ENCODE measurements at regions not wholly inside any gene's neighbourhood (a gene's known extent, or its start where the extent isn't known, plus 50 kb on each side); places are given as distances from the start of the nearest gene placed in this dataset.

DNA sequence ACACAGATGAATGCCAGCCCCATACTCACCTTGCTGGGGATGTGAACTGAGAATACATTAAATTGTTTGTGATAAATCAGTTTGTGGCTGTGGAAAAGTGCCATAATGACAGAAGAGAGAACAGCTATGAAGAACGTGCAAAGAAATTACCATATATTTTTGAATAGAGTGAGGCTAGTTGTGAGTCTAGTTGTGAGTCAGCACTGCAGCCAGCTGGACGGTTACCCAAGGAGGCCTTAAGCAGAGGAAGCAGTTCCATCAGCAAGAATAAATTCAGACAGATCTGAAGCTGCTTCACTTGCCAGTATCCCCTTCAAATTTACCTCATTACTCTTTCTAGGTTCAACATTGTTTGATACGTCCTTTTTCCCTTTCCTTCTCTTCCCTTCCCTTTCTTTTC is 446.0 kb downstream of the MTRR start:
- no peaks in the 10 kb centered on the region for H3K4me1 ChIP-seq
- H3K27ac ChIP-seq, result no peak overlapping the region
- no peaks in the 10 kb centered on the region for H3K27me3 Mint-ChIP-seq (ENCODE audit: insufficient read depth, low read depth)
- H4K20me1 ChIP-seq (ENCODE audit: low read depth), result no peaks in the 10 kb centered on the region
- no peaks in the 10 kb centered on the region for H3F3A ChIP-seq (ENCODE audit: low read depth)
- peaks cover 3% of the 10 kb centered on the region for H3K9me3 Mint-ChIP-seq
- H3K4me3 Mint-ChIP-seq, result no peak overlapping the region
- no peak overlapping the region for H3K27ac Mint-ChIP-seq
- H3K36me3 Mint-ChIP-seq, result no peaks in the 10 kb centered on the region
- H3K9ac ChIP-seq, result no peak overlapping the region
- H3K9me3 ChIP-seq (ENCODE audit: low read depth), result peaks cover 8% of the 10 kb centered on the region
- H3K4me1 Mint-ChIP-seq, result no peaks in the 10 kb centered on the region
- H3K4me2 ChIP-seq, result no peak overlapping the region
- no peaks in the 10 kb centered on the region for H3K27me3 ChIP-seq
- H3K4me3 ChIP-seq, result no peak overlapping the region
- H2AFZ ChIP-seq (replicated peaks), result no peak overlapping the region
- DNase-seq (ENCODE audit: low spot score), result no peak
- no peak for TF ChIP-seq EZH2 (IDR thresholded peaks at IDR 0.05)
- TF ChIP-seq, protein P1, sequence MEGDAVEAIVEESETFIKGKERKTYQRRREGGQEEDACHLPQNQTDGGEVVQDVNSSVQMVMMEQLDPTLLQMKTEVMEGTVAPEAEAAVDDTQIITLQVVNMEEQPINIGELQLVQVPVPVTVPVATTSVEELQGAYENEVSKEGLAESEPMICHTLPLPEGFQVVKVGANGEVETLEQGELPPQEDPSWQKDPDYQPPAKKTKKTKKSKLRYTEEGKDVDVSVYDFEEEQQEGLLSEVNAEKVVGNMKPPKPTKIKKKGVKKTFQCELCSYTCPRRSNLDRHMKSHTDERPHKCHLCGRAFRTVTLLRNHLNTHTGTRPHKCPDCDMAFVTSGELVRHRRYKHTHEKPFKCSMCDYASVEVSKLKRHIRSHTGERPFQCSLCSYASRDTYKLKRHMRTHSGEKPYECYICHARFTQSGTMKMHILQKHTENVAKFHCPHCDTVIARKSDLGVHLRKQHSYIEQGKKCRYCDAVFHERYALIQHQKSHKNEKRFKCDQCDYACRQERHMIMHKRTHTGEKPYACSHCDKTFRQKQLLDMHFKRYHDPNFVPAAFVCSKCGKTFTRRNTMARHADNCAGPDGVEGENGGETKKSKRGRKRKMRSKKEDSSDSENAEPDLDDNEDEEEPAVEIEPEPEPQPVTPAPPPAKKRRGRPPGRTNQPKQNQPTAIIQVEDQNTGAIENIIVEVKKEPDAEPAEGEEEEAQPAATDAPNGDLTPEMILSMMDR (IDR thresholded peaks at IDR 0.05), result no peak
- no peak for TF ChIP-seq EZH2phosphoT487 (IDR thresholded peaks at IDR 0.05)
- H3K36me3 ChIP-seq, result no peaks in the 10 kb centered on the region
- no peaks in the 10 kb centered on the region for H3K79me2 ChIP-seq (ENCODE audit: low read depth)

DNA sequence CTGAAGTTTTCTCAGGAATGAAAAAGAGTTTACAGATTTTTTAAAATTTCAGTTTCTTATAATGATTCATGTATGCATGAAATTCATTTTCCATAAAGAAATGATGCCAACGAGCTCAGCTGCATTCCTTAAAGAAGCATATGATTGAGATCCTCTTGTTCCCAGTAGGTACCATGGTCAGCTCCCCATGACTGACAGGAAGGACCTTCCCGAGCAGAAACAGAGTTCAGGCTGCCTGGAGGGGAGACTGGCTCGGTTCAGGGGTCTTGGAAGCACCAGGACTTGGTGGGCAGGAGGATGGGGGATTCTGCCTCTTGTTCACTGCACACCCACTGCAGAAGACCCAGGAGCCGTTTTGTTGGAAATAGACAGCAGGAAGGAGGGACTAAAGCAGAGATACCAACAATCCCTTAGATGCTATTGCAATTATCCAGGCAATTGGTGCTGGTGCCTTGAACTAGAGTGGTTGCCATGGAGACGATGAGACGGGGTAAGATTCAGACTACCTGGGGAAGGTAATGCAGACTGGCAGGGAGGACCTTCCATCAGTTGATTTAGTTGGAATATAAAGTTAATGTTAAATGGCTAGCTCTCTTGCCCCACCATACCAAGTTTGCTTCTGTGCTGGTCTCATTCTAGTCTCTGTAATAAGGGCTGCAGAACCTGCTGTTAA is 447.8 kb downstream of the MTRR start:
- H3K27ac Mint-ChIP-seq, result no peak overlapping the region
- no peak overlapping the region for H3K4me3 ChIP-seq
- H3K27ac ChIP-seq, result no peak overlapping the region

DNA sequence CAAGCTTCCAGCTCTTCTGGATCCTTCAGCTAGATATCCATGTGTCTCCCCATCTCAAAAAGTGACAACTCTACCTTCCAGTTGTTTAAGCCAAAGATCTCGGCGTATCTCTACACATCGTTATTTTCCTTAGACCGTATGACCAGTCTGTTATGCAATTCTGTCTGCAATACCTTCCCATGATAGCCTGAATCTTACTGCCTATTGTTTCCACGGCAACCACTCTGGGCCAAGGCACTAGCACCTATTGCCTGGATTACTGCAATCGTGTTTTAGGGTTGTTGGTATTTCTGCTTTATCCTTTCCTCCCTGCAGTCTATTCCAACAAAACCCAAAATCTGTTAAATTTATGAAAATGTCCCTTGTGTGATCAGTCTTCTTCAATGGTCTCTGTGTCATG is 448.4 kb downstream of the MTRR start:
- Histone ChIP-seq H3K4me1 (no peaks in the 10 kb centered on the region), H3K9me3 (ENCODE audit: low read depth) (no peaks in the 10 kb centered on the region), H3K4me2 (no peak overlapping the region), H3K9ac (no peak overlapping the region), H3K27ac (no peak overlapping the region), H3K27me3 (no peaks in the 10 kb centered on the region), H3F3A (ENCODE audit: low read depth) (no peaks in the 10 kb centered on the region), H4K20me1 (ENCODE audit: low read depth) (no peaks in the 10 kb centered on the region), H2AFZ (replicated peaks) (no peak overlapping the region), H3K79me2 (ENCODE audit: low read depth) (no peaks in the 10 kb centered on the region), H3K36me3 (no peaks in the 10 kb centered on the region), H3K4me3 (no peak overlapping the region)
- DNase-seq (ENCODE audit: low spot score), result no peak
- H3K27ac Mint-ChIP-seq, result no peak overlapping the region
- no peaks in the 10 kb centered on the region for H3K27me3 Mint-ChIP-seq (ENCODE audit: insufficient read depth, low read depth)
- no peaks in the 10 kb centered on the region for H3K9me3 Mint-ChIP-seq
- no peaks in the 10 kb centered on the region for H3K36me3 Mint-ChIP-seq
- no peak for TF ChIP-seq EZH2 (IDR thresholded peaks at IDR 0.05)
- no peak overlapping the region for H3K4me3 Mint-ChIP-seq
- H3K4me1 Mint-ChIP-seq, result no peaks in the 10 kb centered on the region

More for the DNA sequence above, 447.8 kb downstream of the MTRR start:
- H3K9me3 ChIP-seq (ENCODE audit: low read depth), result peaks cover 3% of the 10 kb centered on the region
- no peaks in the 10 kb centered on the region for H3K36me3 ChIP-seq
- no peaks in the 10 kb centered on the region for H3F3A ChIP-seq (ENCODE audit: low read depth)
- Mint-ChIP-seq H3K9me3 (no peaks in the 10 kb centered on the region), H3K27me3 (ENCODE audit: insufficient read depth, low read depth) (no peaks in the 10 kb centered on the region), H3K4me1 (no peaks in the 10 kb centered on the region), H3K4me3 (no peak overlapping the region), H3K36me3 (no peaks in the 10 kb centered on the region)
- H3K4me1 ChIP-seq, result no peaks in the 10 kb centered on the region
- DNase-seq (ENCODE audit: low spot score), result peak; percentile 30
- H3K27me3 ChIP-seq, result no peaks in the 10 kb centered on the region
- no peak overlapping the region for H3K4me2 ChIP-seq
- H2AFZ ChIP-seq (replicated peaks), result no peak overlapping the region
- no peak overlapping the region for H3K9ac ChIP-seq
- no peaks in the 10 kb centered on the region for H4K20me1 ChIP-seq (ENCODE audit: low read depth)
- no peaks in the 10 kb centered on the region for H3K79me2 ChIP-seq (ENCODE audit: low read depth)
- TF ChIP-seq EZH2 (IDR thresholded peaks at IDR 0.05), result no peak
- TF ChIP-seq, protein P1 (IDR thresholded peaks at IDR 0.05), result no peak
- no peak for TF ChIP-seq EZH2phosphoT487 (IDR thresholded peaks at IDR 0.05)

DNA sequence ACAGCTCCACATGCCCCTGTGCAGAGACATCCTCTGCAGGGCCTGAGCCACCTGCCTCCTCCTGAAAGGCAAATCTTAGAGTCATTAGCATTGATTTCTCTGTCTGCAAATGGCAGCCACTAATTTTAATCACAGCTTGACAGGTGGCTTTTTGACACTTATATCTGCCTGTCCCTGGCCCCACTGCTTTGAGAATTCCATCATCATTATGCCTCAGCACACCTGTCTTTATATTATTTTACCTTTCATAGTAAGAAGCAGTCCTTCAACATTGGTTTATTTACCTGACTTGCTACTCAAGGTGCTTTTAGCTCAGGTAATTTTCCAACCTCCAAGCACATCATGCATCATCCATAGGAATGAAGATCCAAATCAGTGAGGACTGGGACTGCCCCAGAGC is 451.3 kb downstream of the MTRR start:
- H3K4me1 ChIP-seq, result no peaks in the 10 kb centered on the region
- no peak overlapping the region for H3K27ac ChIP-seq
- Mint-ChIP-seq H3K27ac (no peak overlapping the region), H3K4me3 (no peak overlapping the region), H3K36me3 (no peaks in the 10 kb centered on the region), H3K27me3 (ENCODE audit: insufficient read depth, low read depth) (no peaks in the 10 kb centered on the region), H3K4me1 (no peaks in the 10 kb centered on the region), H3K9me3 (no peaks in the 10 kb centered on the region)
- H3K27me3 ChIP-seq, result no peaks in the 10 kb centered on the region
- H3F3A ChIP-seq (ENCODE audit: low read depth), result no peaks in the 10 kb centered on the region
- DNase-seq (ENCODE audit: low spot score), result no peak
- no peaks in the 10 kb centered on the region for H3K36me3 ChIP-seq
- TF ChIP-seq EZH2phosphoT487 (IDR thresholded peaks at IDR 0.05), result no peak
- no peak for TF ChIP-seq EZH2 (IDR thresholded peaks at IDR 0.05)
- TF ChIP-seq, protein P1 (IDR thresholded peaks at IDR 0.05), result no peak
- no peak overlapping the region for H2AFZ ChIP-seq (replicated peaks)
- H3K4me3 ChIP-seq, result no peak overlapping the region
- H3K9me3 ChIP-seq (ENCODE audit: low read depth), result no peaks in the 10 kb centered on the region
- H3K79me2 ChIP-seq (ENCODE audit: low read depth), result no peaks in the 10 kb centered on the region
- no peak overlapping the region for H3K9ac ChIP-seq
- no peaks in the 10 kb centered on the region for H4K20me1 ChIP-seq (ENCODE audit: low read depth)
- H3K4me2 ChIP-seq, result no peak overlapping the region
